GM03348 (cell line): ENCODE measurements at regions not wholly inside any gene's neighbourhood (a gene's known extent, or its start where the extent isn't known, plus 50 kb on each side); places are given as distances from the start of the nearest gene placed in this dataset.
"Not testable (repeated sequence)": the region's sequence is repeated elsewhere in the genome, so short reads cannot be mapped to it uniquely, and the experiment has no call there.

Source experiments
- DNase-seq: peaks from one replicate; pipeline ENCODE4 v3.0.0; 2012; ENCODE audit warnings: low spot score

DNA sequence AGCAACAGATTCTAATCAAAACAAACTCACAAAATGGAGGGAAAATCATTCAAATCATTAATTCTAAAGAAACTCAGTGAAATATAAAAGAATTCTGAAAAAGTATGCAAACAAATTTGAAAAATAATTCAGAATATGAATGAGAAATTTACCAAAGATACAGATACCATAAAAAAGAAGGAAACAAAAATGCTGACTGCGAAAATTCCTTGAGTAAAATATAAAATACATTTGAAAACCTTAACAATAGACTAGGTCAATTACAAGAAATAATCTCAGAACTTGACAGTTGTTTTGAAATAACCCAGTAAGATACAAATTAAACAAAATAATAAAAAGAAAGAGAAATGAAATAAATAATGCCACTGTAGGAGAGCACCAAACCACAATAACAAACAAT, 1289.0 kb downstream of the SLITRK1 start:
- no peak for DNase-seq

DNA sequence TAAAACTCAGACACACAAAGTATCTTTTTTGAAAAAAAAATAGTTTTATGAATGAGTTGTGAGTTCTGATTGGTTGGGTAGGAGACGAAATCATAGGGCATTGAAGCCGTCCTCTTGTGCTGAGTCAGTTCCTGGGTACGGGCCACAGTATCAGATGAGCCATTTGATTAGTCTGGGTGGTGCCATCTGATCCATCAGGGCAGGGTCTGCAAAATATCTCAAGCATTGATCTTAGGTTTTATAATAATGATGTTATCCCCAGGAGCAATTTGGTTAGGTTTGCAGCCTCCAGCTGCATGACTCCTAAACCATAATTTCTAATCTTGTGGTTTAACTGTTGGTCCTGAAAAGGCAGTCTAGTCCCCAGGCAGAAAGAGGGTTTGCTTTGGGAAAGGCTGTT, 1310.6 kb downstream of the SLITRK1 start:
- DNase-seq, result no peak

DNA sequence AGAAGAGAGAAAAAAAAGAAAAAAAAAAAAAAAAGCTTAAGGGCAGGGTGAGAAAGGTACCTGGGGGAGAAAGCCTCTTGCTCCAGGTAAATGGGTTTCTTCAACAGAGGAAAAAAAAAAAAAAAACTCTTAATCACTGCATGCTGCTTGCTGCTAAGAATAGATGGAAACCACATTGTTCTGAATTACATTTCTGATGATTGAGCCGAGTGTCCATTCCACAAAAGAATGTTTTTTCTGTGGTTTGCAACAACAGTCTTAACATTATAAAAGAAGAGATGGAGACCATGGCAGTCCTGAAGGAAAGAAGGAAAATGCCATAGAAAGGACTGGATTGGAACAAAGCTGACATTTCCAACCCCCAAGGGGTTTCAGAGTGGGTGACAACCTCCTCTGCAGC, 1312.7 kb downstream of the SLITRK1 start:
- DNase-seq, result no peak

DNA sequence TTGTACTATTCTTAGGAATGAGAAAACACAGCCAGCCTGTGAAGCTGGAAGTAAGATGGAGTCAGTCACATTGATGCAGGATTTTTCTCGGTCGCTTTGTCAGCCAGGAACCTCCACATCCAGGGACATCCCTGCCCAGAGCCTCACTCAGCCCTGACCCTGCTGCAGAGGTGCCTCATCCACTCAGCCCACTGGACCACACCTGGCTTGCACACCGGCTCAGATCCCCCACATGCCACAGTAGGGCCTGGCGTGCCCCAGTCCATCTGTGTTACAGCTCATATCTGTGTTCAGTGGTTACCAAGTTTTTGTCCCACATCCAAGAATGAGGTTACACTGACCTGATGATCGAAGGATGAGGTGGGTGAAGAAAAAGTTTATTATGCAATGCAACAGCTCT, 1315.4 kb downstream of the SLITRK1 start:
- DNase-seq, result no peak

DNA sequence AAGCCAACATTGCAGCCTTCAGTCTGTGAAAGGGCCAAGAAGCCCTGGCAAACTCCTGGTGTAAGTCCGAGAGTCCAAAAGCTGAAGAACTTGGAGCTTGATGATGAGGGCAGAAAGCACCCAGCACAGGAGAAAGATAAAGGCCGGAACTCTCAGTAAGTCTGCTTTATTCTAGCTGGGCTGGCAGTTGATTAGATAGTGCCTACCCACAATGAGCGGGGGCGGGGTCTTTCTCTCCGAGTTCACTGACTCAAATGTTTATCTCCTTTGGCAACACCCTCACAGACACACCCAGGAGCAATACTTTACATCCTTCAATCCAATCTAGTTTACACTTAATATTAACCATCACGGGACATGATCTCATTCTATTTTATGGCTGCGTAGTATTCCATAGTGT, 1317.1 kb downstream of the SLITRK1 start:
- DNase-seq, result no peak

DNA sequence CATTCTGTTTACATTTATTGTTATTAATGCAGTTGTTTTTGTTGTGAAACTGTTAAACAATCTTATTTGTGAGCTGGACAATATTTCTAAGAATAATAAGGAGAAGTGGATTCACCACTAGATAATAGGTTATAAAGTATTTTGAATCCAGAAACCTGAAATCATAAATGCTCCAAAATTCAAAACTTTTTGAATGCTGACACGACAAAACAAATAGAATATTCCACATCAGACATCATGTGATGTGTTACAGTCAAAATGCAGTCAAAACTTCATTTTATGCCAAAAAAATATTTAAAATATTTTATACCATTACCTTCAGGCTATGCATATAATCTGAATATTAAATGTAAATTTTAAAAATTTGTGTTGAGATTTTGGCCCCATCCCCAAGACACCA, 1321.4 kb downstream of the SLITRK1 start:
- no peak for DNase-seq

DNA sequence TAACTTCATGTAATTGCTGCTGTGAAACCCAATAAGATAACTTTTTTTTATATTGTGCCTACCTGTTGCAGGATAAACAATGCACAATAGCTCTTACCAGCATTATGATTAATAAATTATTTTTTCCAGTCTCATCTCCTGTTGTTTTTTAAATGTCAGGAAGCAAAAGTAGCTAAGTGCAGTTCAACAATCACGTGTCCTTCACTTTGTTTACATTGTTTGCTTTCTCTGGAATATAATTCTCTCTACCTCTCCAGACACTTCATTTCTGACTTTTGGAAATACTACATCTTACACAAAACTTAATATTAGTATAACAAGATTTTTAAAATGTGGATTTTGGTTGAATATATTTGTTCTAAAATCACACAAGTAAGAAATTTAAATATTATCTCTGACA, 1359.4 kb downstream of the SLITRK1 start:
- DNase-seq, result no peak

DNA sequence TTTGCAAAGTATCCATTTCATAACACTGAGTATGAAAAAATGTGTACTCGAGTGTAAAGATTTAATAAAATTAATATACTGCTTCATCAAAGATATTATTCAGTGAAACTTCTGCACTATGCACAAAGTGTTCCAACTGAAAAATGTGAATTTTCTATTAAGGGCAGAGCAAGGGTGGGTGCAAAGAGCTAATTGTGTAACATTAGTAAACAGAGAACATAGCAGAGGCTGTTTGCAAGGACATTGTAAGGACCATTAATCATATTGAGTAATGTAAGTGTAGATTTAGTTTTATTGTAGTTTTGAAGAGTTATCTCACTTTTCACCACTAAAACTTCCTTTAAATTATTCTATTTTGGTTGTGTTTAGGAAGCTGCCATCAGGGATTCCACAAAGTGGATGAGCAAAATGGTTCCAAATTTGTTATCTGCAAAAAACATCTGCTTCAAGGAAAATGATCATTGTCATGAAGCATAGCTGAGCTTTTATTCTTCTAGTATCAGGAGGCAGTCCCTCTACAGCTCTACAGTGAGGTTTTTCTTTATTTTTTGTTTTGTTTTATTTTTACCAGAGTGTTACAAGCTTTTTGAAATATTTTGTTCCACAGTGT, 1375.4 kb downstream of the SLITRK1 start:
- DNase-seq, result no peak

DNA sequence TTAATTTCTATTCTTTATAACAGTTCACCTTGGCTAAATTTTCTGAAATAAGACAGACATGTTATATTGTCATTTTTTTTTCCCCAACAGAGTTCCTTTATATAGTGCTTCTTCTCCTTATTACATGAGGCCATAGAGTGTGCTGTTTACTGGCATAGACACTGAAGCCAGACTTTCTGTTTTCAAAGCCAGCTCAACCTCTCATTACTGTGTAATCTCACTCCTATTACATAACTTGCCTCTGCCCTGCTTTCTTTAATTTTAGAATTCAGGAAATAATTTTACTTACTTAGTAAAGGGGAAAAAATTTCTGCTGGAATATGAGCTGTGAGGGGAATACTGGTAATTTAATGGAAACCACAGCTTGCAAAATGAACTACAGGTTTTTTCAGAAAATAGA, 1380.4 kb downstream of the SLITRK1 start:
- no peak for DNase-seq

DNA sequence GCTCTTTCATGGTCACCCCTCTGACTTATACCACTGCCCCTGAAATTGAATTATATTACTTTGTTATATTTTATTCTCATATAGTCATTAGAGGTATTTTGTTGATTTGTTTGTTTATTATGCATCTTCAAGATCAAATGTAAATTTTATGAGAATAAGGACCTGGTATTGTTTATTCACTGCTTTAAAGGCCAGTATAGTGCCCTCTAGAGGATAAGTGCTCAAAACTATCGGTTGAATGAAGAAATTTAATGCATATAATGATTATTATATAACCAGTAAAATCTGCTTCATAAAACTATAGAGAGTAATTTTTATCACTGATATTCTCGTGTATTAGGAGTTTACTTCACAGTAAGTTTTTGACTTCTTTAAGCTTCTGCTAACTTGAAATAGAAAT, 1401.9 kb downstream of the SLITRK1 start:
- no peak for DNase-seq

DNA sequence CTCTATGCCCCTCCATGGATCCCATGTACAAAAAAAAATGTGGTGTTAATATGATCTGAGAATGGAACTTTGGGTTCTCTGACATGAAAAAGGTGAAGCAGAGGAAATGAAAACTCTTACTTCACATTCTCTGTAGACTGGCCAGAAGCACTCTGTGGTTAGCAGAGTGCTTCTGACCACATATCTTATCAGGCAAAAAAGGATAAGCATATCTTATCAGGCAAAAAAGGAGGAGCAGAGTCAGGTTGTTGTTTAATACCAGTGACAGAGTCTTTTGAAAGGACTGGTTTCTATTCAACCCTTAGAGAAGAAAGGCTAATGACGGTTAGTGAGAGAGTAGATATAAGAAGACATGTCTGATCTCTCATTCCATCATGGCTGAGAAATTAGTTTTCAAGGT, 1404.8 kb downstream of the SLITRK1 start:
- no peak for DNase-seq

DNA sequence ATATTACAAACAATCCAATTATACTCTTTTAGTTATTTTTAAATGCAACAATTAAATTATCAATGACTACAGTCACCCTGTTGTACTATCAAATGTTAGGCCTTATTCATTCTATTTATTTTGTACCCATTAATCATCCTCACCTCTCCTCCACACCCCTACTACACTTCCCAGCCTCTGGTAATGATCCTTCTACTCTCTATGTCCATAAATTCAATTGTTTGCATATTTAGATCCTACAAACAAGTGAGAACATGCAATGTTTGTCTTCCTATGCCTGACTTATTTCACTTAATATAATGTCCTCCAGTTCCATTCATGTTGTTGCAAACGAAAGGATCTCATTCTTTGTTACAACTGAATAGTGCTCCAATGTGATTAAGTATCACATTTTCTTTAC, 1414.6 kb downstream of the SLITRK1 start:
- no peak for DNase-seq

DNA sequence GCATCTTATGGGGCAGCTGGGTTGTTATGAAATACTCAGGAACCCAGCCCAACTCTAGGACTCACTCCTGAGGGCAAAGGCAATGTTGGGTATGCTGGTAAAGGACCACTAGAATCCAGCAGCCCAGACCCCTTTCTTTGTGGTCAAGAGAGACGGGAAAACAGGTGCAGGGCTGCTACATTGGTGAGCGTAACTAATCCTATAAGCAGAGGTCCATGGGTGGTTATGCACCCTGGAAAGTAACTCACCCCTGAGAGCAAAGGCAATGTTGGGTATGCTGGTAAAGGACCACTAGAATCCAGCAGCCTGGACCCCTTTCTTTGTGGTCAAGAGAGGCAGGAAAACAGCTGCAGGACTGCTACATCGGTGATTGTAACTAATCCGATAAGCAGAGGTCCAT, 1422.7 kb downstream of the SLITRK1 start:
- DNase-seq, result not testable (repeated sequence)

DNA sequence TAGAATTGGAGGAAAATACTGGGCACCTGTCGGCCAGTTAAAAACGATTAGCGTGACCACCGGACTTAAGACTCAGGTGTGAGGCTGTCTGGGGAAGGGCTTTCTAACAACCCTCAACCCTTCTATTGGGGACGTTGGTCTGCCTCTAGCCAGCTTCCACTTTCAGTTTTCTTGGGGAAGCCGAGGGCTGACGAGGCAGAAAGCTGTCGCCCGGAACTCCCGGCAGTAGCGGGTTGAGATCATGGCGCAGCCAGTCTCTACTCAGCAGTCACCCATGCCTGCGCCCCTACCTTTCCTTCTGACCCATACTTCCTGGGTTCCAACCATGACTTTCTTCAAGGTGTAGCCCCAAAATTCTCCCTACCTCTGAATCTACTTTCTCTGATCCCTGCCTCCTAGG, 1424.1 kb downstream of the SLITRK1 start:
- no peak for DNase-seq

DNA sequence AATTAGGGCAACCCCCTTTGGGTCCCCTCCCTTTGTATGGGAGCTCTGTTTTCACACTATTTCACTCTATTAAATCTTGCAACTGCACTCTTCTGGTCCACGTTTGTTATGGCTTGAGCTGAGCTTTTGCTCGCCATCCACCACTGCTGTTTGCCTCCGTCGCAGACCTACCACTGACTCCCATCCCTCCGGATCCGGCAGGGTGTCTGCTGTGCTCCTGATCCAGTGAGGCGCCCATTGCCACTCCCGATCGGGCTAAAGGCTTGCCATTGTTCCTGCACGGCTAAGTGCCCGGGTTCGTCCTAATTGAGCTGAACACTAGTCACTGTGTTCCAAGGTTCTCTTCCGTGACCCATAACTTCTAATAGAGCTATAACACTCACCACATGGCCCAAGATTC, 1424.7 kb downstream of the SLITRK1 start:
- not testable (repeated sequence) for DNase-seq

DNA sequence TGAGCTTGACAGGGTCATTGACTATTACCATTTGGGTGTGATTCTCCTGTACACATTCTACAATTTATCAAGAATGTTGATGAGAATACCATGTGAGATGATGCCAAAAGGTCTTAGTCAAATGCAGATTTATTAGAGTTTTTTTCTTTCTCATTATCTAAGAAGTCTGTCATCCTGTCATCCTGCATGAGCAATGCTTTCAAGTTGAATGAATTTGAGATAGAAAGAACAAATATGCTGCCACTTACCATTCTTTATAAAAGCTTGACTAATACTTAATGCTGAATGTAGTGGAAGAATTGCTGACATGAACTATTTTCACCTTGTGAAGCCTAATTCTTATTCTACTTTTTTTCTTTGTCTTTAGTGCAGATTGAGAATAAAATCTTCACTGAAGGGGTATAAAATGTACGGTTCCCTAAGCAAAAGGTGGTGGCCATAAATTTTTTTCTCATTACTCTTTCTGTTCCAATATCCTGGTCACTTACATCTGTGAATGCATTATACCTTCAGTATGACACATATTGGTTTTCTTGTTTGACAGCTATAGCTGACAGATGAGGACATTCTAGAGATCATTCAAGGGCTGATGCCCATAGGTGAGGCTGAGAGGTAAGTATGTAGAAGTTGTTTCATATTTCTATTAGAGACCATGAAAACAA, 1434.7 kb downstream of the SLITRK1 start:
- DNase-seq, result no peak

DNA sequence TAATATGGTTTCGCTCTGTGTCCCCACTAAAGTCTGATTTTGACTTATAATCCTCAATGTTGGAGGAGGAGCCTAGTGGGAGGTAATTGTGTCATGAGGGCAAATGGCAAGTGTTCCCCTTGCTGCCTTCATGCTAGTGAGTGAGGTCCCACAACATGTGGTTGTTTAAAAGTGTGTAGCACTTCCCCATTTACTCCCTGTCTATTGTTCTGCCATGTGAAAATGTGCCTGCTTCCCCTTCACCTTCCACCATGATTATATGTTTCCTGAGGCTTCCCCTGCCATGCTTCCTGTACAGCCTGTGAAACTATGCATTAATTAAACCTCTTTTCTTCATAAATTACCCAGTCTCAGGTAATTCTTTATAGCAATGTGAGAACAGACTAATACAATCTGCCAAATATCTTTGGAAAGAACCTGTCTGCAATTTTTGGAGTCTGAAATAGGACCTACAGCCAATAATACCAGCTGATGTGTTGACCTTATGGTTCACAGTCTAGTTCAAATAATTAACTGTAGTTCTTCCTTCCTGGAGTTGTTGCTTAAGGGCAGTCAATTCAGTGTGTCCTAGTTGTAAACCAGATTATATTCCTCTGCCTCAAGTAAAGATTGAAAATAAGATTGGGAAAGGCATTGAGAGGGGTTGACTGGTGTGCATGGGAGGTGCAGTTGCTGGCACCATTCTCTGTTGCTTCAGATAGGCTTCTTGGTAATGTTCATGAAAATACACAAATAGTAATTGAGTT, 1442.9 kb downstream of the SLITRK1 start:
- no peak for DNase-seq

DNA sequence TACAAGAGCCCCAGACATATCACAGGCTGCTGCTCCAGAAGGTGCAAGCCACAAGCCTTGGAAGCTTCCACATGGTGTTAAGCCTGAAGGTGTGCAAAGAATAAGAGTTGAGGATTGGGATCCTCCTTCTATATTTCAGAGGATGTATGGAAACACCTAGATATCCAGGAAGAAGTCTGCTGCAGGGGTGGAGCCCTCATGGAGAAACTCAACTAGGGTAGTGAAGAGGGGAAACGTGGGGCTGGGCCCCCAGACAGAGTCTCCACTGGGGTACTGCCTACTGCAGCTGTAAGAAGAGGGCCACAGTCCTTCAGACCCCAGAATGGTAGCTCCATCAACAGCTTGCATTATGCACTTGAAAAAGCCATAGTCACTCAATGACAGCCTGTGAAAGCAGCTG, 1444.0 kb downstream of the SLITRK1 start:
- DNase-seq, result no peak

DNA sequence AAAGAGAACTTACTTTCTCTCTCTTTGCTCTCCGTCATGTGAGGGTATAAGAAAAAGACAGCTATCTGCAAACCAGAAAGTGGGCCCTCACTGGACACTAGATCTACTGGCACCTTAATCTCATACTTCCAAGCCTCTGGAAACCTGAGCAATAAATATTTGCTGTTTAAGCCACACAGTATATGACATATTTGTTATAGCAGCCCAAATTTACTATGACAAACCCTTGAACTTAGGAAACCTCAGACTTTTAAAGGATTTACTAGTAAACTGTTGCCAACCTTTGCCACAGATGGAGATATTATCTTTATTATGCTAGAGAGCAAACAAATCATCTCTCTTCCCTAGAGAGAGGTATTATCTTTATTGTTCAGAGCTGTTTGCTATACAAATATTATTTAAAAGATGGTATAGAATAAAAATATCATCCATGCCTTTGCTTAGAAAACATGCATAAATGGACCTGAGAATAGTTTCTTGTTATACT, 1446.1 kb downstream of the SLITRK1 start:
- no peak for DNase-seq

DNA sequence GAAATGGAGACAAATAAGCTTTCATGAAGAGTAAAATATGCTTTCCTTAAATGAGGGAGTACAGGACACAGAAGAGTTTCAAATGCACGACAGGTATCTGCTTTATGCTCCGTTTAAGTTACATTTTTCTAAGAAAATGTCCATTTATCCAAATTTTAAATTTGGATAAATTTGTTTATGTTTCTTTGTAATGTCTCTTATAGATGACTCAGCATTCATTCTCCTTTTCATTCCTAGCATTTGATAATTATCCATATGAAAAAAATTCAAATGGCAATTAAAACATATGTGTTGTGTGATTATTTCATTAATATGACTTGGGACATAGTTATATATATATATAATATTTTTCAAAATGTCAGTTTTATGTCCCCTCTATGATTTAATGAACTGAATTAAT, 1449.3 kb downstream of the SLITRK1 start:
- DNase-seq, result no peak

DNA sequence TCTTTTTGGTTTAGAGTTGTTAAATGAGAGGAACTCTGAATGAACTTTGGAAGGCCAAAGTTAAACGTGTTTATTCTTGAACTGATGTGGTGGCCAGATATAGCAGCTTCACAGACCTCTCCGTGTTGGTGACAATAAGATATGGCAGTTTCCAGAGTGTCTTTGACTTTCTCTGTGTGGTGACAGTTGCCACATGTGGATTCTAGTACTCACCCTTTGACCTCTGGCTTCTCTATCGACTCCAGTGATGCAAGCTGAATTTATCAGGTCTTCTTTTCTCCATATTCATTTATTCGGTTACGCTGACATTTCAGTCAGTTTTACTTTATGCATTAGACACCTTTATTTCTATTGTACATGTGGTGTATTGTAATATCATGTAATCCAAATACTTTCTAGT, 1469.5 kb downstream of the SLITRK1 start:
- no peak for DNase-seq

DNA sequence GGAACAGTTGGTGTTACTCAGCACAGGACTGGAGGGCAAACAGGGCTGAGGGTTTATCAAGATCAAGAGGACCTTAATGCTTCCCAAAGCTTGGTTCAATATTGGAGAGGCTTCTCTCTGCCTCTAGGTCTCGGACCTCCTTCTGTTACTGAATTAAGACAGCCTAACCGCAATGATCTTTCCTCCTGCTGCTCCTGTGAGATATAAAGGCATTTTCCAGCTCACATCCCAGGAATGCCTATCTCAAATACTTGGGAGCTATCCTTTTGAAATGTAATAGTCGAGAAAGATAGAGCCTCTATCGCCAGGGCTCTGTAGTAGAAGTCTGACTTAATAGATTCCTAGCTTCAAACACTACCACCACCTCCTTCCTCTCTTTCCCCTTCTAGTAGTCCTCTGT, 1475.0 kb downstream of the SLITRK1 start:
- no peak for DNase-seq

DNA sequence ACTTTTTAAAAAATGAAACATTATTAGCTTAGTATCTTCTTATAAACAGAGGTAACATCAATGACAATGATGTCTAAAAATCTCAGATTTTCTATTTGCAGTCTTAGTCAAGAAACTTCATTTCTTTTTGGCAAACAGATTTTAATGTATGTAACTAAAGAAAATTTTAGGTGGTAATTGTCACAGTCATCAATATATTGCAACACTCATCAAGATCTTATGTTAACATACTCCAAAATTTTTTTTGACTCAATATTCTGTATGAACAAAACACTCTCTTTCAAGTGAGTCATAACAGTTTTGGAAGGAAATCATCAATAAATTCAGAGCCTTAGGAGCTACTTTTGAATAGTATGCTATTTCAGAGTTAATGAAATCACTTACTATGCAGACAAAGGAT, 1507.6 kb downstream of the SLITRK1 start:
- DNase-seq, result no peak
